ENCODE measurements at regions not wholly inside any gene's neighbourhood (a gene's known extent, or its start where the extent isn't known, plus 50 kb on each side); places are given as distances from the start of the nearest gene placed in this dataset.

DNA sequence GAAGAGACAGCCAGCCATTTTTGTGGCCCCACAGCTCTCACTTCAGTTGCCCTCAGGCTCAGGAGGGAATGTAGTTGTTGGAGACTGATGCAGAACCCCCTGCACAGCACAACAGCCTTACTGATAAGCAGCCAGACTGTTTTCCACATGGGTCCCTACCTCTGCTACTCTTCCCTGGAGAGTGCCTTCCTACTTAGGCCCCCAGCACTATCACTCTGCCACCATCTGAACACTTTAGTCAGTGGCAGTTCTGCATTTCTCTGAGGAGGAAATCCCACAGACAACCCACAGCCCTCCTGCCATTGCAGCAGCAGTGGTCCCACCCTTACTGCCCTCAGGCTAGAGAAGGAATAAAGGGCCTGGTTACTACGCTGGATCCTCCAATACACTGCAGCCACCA is 61.8 kb upstream of the PTPRD start:
- TF ChIP-seq, protein P1, sequence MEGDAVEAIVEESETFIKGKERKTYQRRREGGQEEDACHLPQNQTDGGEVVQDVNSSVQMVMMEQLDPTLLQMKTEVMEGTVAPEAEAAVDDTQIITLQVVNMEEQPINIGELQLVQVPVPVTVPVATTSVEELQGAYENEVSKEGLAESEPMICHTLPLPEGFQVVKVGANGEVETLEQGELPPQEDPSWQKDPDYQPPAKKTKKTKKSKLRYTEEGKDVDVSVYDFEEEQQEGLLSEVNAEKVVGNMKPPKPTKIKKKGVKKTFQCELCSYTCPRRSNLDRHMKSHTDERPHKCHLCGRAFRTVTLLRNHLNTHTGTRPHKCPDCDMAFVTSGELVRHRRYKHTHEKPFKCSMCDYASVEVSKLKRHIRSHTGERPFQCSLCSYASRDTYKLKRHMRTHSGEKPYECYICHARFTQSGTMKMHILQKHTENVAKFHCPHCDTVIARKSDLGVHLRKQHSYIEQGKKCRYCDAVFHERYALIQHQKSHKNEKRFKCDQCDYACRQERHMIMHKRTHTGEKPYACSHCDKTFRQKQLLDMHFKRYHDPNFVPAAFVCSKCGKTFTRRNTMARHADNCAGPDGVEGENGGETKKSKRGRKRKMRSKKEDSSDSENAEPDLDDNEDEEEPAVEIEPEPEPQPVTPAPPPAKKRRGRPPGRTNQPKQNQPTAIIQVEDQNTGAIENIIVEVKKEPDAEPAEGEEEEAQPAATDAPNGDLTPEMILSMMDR (IDR thresholded peaks at IDR 0.05): no peak
- TF ChIP-seq FOXP1 (CRISPR knock-in tag; IDR thresholded peaks at IDR 0.05; ENCODE audit: borderline replicate concordance) (no peak), NFATC4 (CRISPR knock-in tag; IDR thresholded peaks at IDR 0.05) (no peak), CREM (CRISPR knock-in tag; IDR thresholded peaks at IDR 0.05) (no peak)
